K562 (cell line): ENCODE measurements at regions not wholly inside any gene's neighbourhood (a gene's known extent, or its start where the extent isn't known, plus 50 kb on each side); places are given as distances from the start of the nearest gene placed in this dataset.
A peak's percentile ranks its signal among the peaks of the same experiment; 100 is the strongest.
"Not testable (repeated sequence)": the region's sequence is repeated elsewhere in the genome, so short reads cannot be mapped to it uniquely, and the experiment has no call there.

Experiments
- ATAC-seq: fragments of 200-7000 bp; cut with Tn5 transposase; 3 replicates; pipeline ENCODE4 v1.9.1; 2020; ENCODE audit warnings: moderate library complexity
- BruUV-seq: library from RNA; stranded (reverse); fragments of 400-500 nt; replicated peaks from 2 replicates; lab custom pipeline; 2021; lab: Mats Ljungman, UMichigan
- CTCF ChIA-PET: fragments of 300-600 bp; formaldehyde crosslinking; extraction: SDS; loops from one replicate; lab custom pipeline; 2021; ENCODE audit warnings: low intra/inter-chr PET ratio; lab: Yijun Ruan, JAX
- POLR2A ChIA-PET: fragments of 300-600, 350-650 bp; sonication (Branson Sonifier 250); formaldehyde crosslinking; extraction: SDS; loops from one replicate; lab custom pipeline; 2021; ENCODE audit warnings: antibody characterized with exemption, inconsistent platforms; lab: Yijun Ruan, JAX
- DNase-seq, 4 experiments: peaks; one replicate each; pipeline versions ENCODE4 v3.0.0 to v3.0.0-alpha.2; 2011 to 2018; ENCODE audit warnings: low spot score in 3 of 4, mixed read lengths in 3 of 4; ENCODE audit errors: extremely low read depth in 1 of 4
- FAIRE-seq: peaks from 2 replicates; lab custom pipeline; 2011; peaks lifted over from hg19 to GRCh38; lab: Jason Lieb, UNC
- H2AFZ ChIP-seq: 2 replicates; pipeline ENCODE4 v1.6.0; 2011; ENCODE audit warnings: low read depth, low read length, control low read depth, inconsistent platforms
- H3K27ac ChIP-seq: fragments of 200-600 bp; 3 replicates; pipeline ENCODE4 v1.8.0; 2011; ENCODE audit warnings: low read depth, mild to moderate bottlenecking, control low read depth, inconsistent platforms, low read length, moderate library complexity, mixed read lengths; ENCODE audit errors: extremely low read depth
- H3K27me3 ChIP-seq, 2 experiments: fragments of 300-600 bp in 1 of 2; 2 replicates in 1 of 2; 3 replicates in 1 of 2; pipeline versions ENCODE4 v1.6.0 to v1.8.0; 2011; ENCODE audit warnings: inconsistent platforms in 2 of 2, low read length in 2 of 2, mild to moderate bottlenecking in 1 of 2, mixed read lengths in 1 of 2, moderate library complexity in 1 of 2; ENCODE audit not compliant: control insufficient read depth in 2 of 2, insufficient read depth in 2 of 2
- H3K36me3 ChIP-seq: fragments of 300-600 bp; 3 replicates; pipeline ENCODE4 v1.8.0; 2011; ENCODE audit warnings: mild to moderate bottlenecking, low read length, inconsistent platforms; ENCODE audit not compliant: control insufficient read depth, insufficient read depth
- H3K4me1 ChIP-seq, 2 experiments: fragments of 200-600 bp in 1 of 2; replicated peaks in 1 of 2; 2 replicates in 1 of 2; 3 replicates in 1 of 2; pipeline versions ENCODE4 v1.5.1 to v1.8.0; 2011; ENCODE audit warnings: inconsistent platforms in 2 of 2, low read length in 2 of 2, mild to moderate bottlenecking in 1 of 2, mixed read lengths in 1 of 2, moderate library complexity in 1 of 2; ENCODE audit not compliant: control insufficient read depth in 2 of 2, insufficient read depth in 2 of 2
- H3K4me2 ChIP-seq: 2 replicates; pipeline ENCODE4 v1.6.1; 2011; ENCODE audit warnings: low read length, control low read depth, inconsistent platforms, mixed read lengths; ENCODE audit not compliant: insufficient read depth
- H3K4me3 ChIP-seq: fragments of 200-600 bp; sonication (generic), shearing (Covaris generic); 2 replicates; pipeline ENCODE4 v1.5.1; 2016; ENCODE audit warnings: control low read depth, inconsistent platforms
- H3K79me2 ChIP-seq: fragments of 200-600 bp; 3 replicates; pipeline ENCODE4 v1.8.0; 2011; ENCODE audit warnings: low read length, inconsistent platforms; ENCODE audit not compliant: control insufficient read depth, insufficient read depth
- H3K9ac ChIP-seq, 2 experiments: 2 replicates each; pipeline versions ENCODE4 v1.6.0 to v1.6.1; 2011; ENCODE audit warnings: low read depth in 2 of 2, low read length in 2 of 2, control low read depth in 1 of 2, inconsistent platforms in 1 of 2, mild to moderate bottlenecking in 1 of 2, mixed read lengths in 1 of 2; ENCODE audit not compliant: insufficient read depth in 1 of 2
- H3K9me1 ChIP-seq: one replicate; pipeline ENCODE4 v1.6.0; 2011; ENCODE audit warnings: inconsistent platforms, mild to moderate bottlenecking, low read length, moderate library complexity; ENCODE audit not compliant: control insufficient read depth, insufficient read depth
- H3K9me3 ChIP-seq: replicated peaks from 2 replicates; pipeline ENCODE4 v1.5.1; 2011; ENCODE audit warnings: low read depth, low read length, inconsistent platforms; ENCODE audit not compliant: control insufficient read depth, insufficient read depth
- H4K20me1 ChIP-seq: replicated peaks from 2 replicates; pipeline ENCODE4 v1.6.1; 2011; ENCODE audit warnings: low read length, inconsistent platforms, mixed read lengths; ENCODE audit not compliant: control insufficient read depth, insufficient read depth
- ZNF512 ChIP-seq: IDR thresholded peaks from 2 replicates; pipeline ENCODE4 v1.6.1; 2016; ENCODE audit warnings: missing genetic modification characterization, missing compliant biosample characterization
- WGBS: fragments of 100-300 bp; shearing (Covaris generic); methylation state at CpG from one replicate; pipeline ENCODE4 v1.1.6; 2016; ENCODE audit warnings: low coverage, mixed read lengths; ENCODE audit not compliant: insufficient coverage; ENCODE audit errors: missing lambda C conversion rate; 5-methylcytosine and 5-hydroxymethylcytosine counted together
- in situ Hi-C: fragments of 300-500 bp; cut with MboI; formaldehyde crosslinking; loops from 4 replicates; pipeline ENCODE4 v1.15.0; 2018; ENCODE audit warnings: inconsistent platforms, mixed read lengths
- intact Hi-C: fragments of 100-400 bp; cut with micrococcal nuclease; formaldehyde crosslinking; loops from 2 replicates; pipeline ENCODE4 v1.14.2; 2022

- H2AFZ ChIP-seq, intact Hi-C loops, POLR2A ChIA-PET, H3K27ac ChIP-seq, BruUV-seq, CTCF ChIA-PET, ATAC-seq, H3K4me2 ChIP-seq, H3K9ac ChIP-seq, H3K79me2 ChIP-seq, H3K9me1 ChIP-seq, H3K9me3 ChIP-seq, H3K4me1 ChIP-seq, H3K36me3 ChIP-seq: not testable (repeated sequence)
- WGBS: 6% methylated on average over 2 of the region's 2 CpGs
- H3K27me3 ChIP-seq: peaks cover 2 to 22% of the 10 kb centered on the region in 2 experiments; a peak in 3 of 5 replicates
- TF ChIP-seq ZNF512: peak; percentile 51
- TF ChIP-seq, all 486 proteins: peak for 1; not testable (repeated sequence) for 485
- in situ Hi-C loops, H4K20me1 ChIP-seq, DNase-seq, H3K4me3 ChIP-seq, FAIRE-seq: not testable (repeated sequence)
Observed at GRCh38 chr20:56781987-56782560, 153.0 kb downstream of the TFAP2C start.

- H3K27me3 ChIP-seq: peaks cover 0 to 22% of the 10 kb centered on the region in 2 experiments; a peak in 2 of 5 replicates
- in situ Hi-C loops, H3K9me1 ChIP-seq, H3K4me3 ChIP-seq, H3K9me3 ChIP-seq, H3K79me2 ChIP-seq, intact Hi-C loops, H3K27ac ChIP-seq, H2AFZ ChIP-seq, FAIRE-seq, H3K4me2 ChIP-seq, H3K9ac ChIP-seq, H4K20me1 ChIP-seq, CTCF ChIA-PET, BruUV-seq, DNase-seq, ATAC-seq, H3K4me1 ChIP-seq, H3K36me3 ChIP-seq, POLR2A ChIA-PET: not testable (repeated sequence)
- 0% methylated on average over 11 of the region's 11 CpGs for WGBS
Observed at GRCh38 chr20:56782814-56783213, 153.7 kb downstream of the TFAP2C start.
